NCI-H2107 (cell line): ENCODE measurements at regions not wholly inside any gene's neighbourhood (a gene's known extent, or its start where the extent isn't known, plus 50 kb on each side); places are given as distances from the start of the nearest gene placed in this dataset.
"Not testable (repeated sequence)": the region's sequence is repeated elsewhere in the genome, so short reads cannot be mapped to it uniquely, and the experiment has no call there.

Source experiments
- DNase-seq: peaks from one replicate; lab custom pipeline; 2025; lab: John Stamatoyannopoulos, UW

- DNase-seq, result no peak
These were observed 147.4 kb upstream of the RPS23 start for GRCh38 chr5:82425591-82425990.

DNA sequence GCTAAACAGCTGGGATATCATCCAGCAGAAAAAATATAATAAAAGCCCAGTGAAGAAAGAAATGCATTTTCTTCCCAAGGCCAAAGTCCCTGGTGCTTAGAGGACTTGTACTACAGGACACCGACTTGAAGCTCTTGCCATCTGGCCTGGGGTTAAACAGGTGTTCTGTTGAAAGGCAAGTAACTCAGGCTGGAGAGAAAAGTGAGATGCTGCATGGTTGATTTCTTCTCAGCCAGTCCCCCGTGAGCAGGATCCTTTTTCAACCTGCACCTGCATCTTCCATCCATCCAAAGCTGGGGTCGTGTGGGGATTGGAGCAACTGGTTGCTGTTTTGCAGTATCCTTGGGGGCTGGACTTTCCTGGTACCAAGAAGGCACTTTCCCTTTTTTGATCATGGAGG lies 146.1 kb upstream of the RPS23 start:
- DNase-seq, result no peak

DNA sequence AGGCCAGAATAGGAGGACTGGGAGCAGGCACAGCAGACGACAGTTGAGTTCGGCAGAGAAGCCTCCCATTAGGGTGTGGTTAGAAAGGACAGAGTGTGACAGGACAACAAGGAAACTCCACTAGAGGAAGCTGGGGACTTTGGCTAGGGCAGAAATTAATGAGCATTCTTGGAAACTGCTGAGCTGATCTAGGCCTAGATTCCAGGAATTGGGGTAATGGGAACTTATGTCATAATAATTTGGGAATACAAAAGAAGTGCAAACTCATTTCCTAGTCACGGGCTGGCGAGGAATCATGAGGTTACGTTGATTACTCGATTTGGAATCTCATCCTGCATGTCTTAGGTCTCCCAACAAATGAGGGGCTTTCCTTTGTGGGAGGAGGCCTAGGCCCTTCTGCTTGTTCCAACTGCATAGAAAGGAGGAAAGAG lies 144.6 kb upstream of the RPS23 start:
- DNase-seq, result no peak

- no peak for DNase-seq
These were observed 144.0 kb upstream of the RPS23 start for GRCh38 chr5:82422001-82422740.

GRCh38 chr5:82421119-82421518 lies 143.0 kb upstream of the RPS23 start:
- no peak for DNase-seq

DNA sequence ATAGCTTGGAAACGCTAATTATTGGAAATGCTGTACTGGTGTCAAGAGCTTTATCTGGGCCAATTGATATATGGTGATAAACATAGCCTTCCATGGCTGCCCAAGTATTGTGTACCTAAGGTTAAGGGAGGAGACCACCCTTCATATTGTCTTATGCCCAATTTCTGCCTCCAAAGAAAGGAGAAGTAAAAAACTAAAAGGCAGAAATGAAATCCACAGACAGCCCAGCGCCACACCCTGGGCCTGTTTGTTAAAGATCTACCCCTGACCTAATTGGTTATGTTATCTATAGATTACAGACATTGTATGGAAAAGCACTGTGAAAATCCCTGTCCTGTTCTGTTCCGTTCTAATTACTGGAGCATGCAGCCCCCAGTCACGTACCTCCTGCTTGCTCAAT lies 142.4 kb upstream of the RPS23 start:
- DNase-seq, result not testable (repeated sequence)

DNA sequence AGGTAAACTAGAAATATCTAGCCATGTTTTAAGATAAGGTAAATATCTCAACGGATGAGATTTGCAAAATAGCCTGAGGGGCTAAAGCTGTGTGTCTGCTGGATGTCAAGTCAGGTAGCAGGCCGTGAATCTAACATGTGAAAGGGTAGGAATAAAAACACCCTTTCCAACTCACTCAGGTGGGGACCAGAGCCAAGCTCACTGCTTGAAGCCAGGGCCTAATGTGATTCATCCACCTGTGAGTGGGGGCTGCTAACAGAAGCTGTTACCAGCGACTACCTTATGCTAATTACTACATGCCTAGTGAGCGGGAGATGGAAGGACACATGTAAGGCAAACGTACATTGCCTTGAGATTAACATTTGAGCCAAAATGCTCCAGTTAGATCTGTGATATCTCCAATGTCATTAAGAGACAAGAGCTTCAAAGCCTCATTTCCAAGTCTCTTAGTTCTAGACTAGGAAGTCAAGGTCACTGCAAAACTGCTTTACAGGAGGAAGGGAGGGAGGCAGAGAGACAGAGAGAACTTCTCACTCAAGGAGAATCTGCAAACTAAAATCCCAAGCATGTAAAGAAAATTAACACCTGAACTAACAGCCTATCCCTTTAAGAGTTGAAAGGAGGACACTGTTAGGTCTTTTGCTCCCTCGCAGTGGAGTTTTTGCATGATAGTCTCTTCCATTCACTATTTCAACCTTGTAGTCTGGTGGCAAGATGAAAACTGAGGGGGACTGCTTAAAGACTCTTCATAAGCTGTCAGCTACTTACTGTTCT lies 141.6 kb upstream of the RPS23 start:
- DNase-seq, result no peak

GRCh38 chr5:82418608-82418950 lies 140.4 kb upstream of the RPS23 start:
- DNase-seq, result no peak

DNA sequence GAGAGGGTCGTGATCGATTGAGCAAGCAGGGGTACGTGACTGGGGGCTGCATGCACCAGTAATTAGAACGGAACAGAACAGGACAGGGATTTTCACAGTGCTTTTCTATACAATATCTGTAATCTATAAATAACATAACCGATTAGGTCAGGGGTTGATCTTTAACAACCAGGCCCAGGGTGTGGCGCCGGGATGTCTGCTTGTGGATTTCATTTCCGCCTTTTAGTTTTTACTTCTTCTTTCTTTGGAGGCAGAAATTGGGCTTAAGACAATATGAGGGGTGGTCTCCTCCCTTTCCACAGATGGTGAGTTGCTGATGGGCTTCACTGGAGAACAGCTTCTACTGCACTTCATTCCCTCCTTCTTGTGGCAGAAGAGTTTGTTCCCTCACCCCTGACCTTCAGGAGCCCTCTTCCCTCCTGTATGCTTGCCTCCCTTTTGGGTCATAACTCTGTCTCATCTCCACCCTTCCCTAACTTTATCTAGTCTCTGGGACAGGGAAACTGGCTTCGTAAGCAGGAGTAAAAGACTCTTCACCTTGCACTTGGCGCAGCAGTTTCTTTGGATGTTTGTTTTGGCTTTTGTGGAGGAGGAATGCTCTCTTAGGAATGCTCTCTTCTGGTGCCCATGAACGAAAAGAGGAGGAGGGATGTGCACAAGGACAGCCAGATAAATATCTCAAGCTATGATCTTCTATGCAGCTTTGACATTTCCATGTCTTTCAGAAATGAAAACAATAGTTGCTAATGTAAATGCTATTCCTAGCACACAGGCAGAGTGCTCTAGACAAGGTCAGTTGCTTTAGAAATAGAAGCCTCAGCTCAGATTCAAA lies 139.8 kb upstream of the RPS23 start:
- no peak for DNase-seq

- DNase-seq, result no peak
These were observed 138.4 kb upstream of the RPS23 start for GRCh38 chr5:82416512-82416911.

- DNase-seq, result no peak
These were observed 135.9 kb upstream of the RPS23 start for GRCh38 chr5:82414041-82414388.

GRCh38 chr5:82413302-82414040 lies 135.3 kb upstream of the RPS23 start:
- no peak for DNase-seq

DNA sequence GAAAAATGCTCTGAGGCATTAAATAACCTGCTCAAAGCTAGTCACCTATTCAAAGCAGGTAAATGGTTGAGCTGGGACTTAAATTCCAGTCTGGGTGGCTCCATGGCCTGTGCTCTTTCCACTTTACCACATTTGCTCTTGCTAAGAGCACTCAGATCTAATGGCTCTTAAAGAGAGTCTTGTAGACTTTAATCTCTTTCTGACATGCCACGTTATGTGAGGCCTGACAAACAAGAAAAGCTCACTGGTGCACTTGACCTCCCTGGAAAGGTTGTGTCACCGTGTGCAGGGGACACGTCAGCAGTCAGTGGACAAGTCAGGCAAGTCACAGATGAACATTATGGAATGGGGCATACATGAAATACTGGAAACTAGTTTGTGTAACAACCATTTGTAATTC lies 129.9 kb upstream of the RPS23 start:
- no peak for DNase-seq

DNA sequence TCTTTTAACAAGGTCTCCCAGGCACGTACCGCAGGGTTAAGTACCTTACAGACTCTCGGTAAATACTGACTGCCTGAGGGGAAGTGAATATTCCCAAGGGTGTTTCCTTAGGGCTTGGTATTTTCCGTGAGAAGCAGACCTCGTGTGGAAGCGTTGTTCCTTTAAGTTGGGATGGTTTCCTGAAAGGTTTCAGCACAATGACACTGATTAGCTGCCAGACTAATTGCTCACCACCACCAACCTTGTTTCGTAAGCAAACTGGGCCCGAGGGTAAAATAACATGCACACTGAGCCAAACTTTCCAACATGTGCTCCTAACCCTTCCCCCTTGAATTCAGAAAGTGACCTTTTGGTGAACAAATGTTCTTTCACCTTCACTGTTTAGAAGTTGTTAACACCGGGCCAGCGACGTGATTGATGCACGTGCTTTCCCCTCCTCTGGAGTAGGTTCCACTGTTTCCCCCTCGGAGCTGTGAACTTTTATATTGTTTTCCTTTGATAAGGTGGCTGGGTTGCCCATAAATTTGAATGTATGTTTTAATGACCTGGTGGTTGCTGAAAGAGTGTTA lies 128.1 kb upstream of the RPS23 start:
- no peak for DNase-seq

DNA sequence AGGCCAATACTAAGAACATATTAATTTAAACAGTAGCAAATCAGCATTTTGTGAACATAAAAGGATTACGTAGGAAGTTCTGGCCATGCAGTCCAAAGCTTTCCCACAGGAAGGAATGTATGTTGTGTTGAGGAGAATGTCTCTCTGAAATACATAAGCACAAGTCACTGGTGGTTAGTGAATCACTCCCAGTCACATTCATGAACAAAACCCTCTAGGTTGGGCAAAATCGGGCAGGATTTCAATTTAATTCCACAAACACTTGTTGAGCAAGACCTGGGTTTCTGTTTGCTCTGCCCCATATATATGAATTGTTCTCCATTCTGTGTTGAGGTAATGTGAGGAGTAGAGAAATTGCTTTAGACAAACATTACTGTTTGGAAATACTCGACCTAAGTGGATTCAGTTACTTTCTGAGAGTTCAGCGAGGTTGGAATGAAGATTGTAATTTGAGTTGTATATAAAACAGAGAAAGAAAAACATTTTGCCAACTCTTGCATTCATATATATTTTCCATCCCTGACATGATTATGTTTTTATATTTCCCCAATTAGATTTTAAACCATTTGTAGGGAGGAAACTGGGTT lies 127.6 kb upstream of the RPS23 start:
- no peak for DNase-seq

- no peak for DNase-seq
These were observed 127.0 kb upstream of the RPS23 start for GRCh38 chr5:82405161-82405560.

DNA sequence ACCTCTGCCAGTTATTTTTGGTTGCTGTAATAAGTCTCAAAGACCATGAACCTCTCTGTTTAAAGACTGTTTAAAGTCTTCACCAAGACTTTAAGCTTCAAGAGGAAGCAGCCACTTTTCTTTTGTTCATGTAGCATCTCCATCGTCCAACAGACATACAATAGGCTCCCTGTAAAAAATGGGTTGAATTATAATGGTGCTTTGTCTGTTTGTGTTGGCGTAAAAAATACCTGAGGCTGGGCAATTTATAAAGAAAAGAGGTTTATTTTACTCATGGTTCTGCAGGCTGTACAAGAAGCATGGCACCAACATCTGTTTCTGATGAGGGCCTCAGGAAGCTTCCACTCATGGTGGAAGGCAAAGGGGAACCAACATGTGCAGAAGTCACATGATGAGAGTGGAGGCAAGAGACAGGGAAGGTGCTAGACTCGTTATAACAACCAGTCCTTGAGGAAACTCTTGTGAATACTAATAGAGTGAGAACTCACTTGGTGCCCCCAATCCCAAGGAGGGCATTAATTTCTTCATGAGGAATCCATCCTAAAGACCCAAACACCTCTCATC lies 126.3 kb upstream of the RPS23 start:
- no peak for DNase-seq

DNA sequence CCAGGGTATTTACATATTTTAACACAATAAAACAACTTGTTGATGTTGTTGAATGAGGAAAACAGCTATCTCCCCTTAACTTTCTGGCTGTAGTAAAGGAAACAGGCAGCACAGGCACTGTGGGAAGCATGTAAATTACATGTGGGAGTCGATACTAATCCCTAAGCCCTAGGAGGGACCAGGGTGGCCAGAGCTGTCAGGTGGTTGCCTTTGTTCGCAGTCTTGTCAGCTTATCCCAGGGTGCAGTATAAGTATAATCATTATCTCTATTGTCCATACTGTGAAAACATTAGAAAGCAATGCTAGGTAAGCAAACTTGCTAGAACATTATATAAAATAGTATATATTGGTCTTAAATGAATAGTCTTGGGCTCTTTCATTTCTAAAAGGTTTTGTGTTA lies 125.6 kb upstream of the RPS23 start:
- no peak for DNase-seq

DNA sequence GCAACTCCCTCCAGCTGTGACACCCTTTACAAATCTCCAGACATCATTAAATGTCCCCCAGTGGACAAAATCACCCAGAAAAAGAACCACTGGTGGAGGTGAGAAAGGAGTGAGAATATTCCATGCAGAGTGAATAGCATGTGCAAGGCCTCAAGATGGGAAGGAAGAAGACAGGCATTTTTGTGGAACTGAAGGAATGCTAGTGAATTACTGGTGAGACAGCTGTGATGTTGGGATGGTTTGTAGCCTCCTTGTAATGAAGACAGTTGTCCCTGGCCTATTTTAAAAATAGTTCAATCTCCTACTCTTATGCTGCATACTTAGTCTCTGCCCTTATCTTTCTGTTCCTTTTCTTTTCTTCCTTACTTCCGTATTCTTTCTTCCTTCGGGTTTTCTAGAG lies 124.9 kb upstream of the RPS23 start:
- DNase-seq, result no peak

GRCh38 chr5:82399111-82399510 lies 121.0 kb upstream of the RPS23 start:
- DNase-seq, result no peak

- no peak for DNase-seq
These were observed 119.7 kb upstream of the RPS23 start for GRCh38 chr5:82397741-82398320.
